SHP77 (cell line): ENCODE measurements at regions not wholly inside any gene's neighbourhood (a gene's known extent, or its start where the extent isn't known, plus 50 kb on each side); places are given as distances from the start of the nearest gene placed in this dataset.
"Not testable (repeated sequence)": the region's sequence is repeated elsewhere in the genome, so short reads cannot be mapped to it uniquely, and the experiment has no call there.

Source experiments
- DNase-seq, 2 experiments: peaks; one replicate each; lab custom pipeline; 2025; lab: John Stamatoyannopoulos, UW

DNA sequence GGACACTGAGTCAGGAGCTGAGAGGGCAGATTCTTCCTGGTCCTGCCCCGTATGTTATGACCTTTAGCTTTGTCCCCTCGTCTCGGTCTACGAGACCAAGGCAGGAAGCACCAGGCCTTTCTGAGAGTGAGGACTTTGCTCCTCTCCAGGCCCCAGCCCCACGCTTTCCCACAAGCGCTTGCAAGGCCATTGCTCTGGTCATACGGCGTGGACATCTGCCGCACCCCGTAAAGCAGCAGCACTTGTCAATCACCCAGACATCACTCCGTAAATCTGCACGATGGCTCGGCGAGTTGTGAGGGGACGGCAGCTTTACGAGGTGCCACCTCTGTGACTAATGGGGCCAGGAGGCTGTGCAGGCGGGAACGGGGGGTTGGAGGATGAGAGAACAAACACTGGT, 100.8 kb upstream of the TWIST2 start:
- DNase-seq, result no peak

- no peak for DNase-seq
Observed at GRCh38 chr2:238747557-238747956, 100.3 kb upstream of the TWIST2 start.

- no peak for DNase-seq
Observed at GRCh38 chr2:238750212-238750904, 97.5 kb upstream of the TWIST2 start.

GRCh38 chr2:238754259-238754658, 93.6 kb upstream of the TWIST2 start:
- DNase-seq, result no peak

- no peak for DNase-seq
Observed at GRCh38 chr2:238761868-238762267, 86.0 kb upstream of the TWIST2 start.

GRCh38 chr2:238763471-238763995, 84.4 kb upstream of the TWIST2 start:
- no peak for DNase-seq

GRCh38 chr2:238765590-238765989, 82.3 kb upstream of the TWIST2 start:
- no peak for DNase-seq

GRCh38 chr2:238771218-238771617, 76.7 kb upstream of the TWIST2 start:
- peak; percentile 1 to 5 for DNase-seq

- no peak for DNase-seq
Observed at GRCh38 chr2:238771639-238772038, 76.2 kb upstream of the TWIST2 start.

GRCh38 chr2:238772635-238773297, 75.1 kb upstream of the TWIST2 start:
- DNase-seq, result no peak

DNA sequence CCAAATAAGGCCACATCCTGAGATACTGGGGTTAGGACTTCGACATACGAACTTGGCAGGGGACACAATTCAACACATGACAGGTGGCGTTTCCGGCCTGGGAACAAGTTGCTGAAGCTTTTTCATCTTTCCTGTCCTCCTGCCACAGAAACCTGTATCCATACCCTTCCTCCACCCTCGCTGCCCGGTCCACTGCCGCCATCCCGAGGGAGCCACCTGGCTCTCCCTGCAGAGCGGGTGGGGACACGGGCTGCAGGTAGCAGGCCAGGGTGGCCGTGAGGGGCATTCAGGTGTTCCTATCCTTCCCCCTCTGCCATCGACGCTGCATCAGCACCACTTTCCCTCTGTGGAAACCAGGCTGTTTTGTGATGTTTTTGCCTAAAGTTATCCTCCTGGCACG, 74.4 kb upstream of the TWIST2 start:
- no peak for DNase-seq

- no peak for DNase-seq
Observed at GRCh38 chr2:238774071-238774470, 73.8 kb upstream of the TWIST2 start.

GRCh38 chr2:238774980-238775509, 72.8 kb upstream of the TWIST2 start:
- DNase-seq, result no peak

GRCh38 chr2:238775591-238775990, 72.3 kb upstream of the TWIST2 start:
- DNase-seq, result no peak

DNA sequence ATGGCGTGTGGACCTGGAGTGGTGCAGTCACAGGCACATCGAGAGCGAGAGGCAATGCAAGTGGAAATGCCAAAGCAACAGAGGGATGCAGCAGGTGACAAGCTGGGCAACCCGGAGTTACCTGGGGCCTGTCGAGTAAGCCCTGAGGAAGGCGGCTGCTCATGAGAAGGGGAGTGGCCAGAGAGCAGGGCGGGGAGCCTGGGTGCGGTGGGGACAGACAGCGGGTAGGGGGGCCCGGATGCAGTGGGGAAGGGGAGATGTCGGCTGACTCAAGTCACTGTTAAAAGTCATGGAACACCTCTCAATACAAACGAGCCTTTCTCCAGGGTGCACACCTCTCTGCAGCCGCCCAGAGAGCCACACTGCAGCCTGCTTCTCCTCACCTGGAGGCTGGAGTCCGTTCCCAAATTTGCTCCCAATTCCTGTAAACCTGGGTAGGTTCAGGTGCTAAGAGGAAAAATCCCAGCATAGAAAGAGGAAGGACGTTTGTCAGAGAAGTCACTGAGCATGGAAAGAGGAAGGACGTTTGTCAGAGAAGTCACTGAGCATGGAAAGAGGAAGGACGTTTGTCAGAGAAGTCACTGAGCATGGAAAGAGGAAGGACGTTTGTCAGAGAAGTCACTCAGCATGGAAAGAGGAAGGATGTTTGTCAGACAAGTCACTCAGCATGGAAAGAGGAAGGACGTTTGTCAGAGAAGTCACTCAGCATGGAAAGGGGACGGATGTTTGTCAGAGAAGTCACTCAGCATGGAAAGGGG, 71.7 kb upstream of the TWIST2 start:
- DNase-seq, result no peak

GRCh38 chr2:238776761-238777046, 71.2 kb upstream of the TWIST2 start:
- DNase-seq, result not testable (repeated sequence)

DNA sequence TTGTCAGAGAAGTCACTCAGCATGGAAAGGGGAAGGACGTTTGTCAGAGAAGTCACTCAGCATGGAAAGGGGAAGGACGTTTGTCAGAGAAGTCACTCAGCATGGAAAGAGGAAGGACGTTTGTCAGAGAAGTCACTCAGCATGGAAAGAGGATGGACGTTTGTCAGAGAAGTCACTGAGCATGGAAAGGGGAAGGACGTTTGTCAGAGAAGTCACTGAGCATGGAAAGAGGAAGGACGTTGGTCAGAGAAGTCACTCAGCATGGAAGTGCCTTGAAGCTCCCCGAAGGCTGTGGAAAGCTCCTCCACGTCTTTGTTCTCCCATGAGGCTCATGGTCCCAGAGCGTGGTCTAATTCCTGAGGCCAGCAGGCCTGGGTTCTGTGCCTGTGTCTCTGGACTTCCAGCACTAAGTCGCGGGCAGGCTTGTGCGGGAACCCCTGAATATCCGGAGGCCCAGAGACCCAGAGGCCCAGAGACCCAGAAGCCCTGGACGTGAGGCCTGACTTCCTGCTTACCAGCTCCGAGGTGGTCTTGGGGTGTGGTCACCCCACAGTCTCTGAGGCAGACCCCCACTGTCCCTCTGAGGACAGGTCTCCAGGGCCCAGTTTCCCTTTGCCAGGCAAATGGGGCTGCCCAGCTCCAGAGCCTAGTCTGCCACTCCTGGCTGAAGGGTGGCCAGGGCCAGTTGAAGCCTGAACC, 70.4 kb upstream of the TWIST2 start:
- DNase-seq, result no peak

DNA sequence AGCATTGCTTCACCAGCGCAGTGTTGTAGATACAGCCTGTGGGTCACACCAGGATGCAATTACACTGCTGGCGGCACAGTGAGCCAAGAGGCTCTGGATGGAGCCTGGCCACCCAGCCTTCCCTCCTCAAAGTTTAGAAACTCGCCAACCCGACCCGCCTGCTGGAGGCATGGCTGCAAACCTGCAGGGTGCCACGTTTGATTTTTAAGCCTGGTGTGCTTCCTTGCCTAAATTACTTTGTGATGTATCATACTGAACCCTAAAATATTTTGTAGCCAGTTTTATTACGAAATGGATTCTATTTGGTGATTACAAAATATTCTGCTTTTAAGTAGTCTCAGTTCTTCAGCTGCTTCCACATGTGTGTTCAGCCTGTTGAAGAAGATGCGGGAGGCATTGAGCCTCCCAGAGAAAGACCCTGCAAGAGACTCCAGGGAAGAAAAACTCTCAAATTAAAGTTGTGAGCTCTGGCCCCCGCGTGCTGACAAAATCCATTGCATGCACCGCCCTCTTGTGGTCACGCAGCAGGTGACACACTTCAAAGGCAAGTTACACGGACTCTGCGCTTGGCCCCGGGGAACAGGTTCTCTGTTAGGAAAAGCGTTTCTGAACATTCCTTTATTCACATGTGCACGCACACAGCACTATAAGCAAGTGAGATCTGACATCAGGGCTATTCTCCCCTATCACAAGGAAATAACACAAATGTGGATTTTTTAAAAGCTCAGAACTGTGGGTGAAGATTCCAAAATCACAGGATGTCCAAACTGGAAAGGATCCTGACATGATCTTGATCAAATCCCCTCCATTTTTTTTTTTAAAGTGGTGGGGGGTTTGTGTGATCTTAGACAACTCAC, 63.0 kb upstream of the TWIST2 start:
- peak; percentile 35 to 58 for DNase-seq

DNA sequence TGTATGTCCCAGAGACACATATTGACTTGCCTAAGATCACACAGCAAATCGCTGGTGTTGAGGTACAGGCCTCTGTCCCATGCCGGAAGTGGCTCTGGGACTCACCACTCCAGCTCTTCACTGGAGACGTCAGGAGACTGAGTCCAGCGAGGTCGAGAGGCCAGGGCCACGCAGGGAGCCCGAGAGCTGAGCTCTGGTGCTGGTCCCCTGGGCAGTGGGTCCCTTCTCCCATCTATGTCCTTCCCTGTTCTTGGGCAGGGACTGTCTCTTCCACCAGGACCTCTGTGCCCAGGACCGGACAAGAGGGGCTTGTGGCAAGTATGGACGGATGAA, 62.4 kb upstream of the TWIST2 start:
- no peak for DNase-seq

- no peak for DNase-seq
Observed at GRCh38 chr2:238786379-238786778, 61.5 kb upstream of the TWIST2 start.

- no peak for DNase-seq
Observed at GRCh38 chr2:238786792-238787490, 60.9 kb upstream of the TWIST2 start.
